ENCODE measurements at regions not wholly inside any gene's neighbourhood (a gene's known extent, or its start where the extent isn't known, plus 50 kb on each side); places are given as distances from the start of the nearest gene placed in this dataset.
A peak's percentile ranks its signal among the peaks of the same experiment; 100 is the strongest.

GRCh38 chr9:105142406-105143135 lies 101.9 kb upstream of the SLC44A1 start:
- no peaks in the 10 kb centered on the region for H3K27me3 ChIP-seq
- TF ChIP-seq, protein P1, sequence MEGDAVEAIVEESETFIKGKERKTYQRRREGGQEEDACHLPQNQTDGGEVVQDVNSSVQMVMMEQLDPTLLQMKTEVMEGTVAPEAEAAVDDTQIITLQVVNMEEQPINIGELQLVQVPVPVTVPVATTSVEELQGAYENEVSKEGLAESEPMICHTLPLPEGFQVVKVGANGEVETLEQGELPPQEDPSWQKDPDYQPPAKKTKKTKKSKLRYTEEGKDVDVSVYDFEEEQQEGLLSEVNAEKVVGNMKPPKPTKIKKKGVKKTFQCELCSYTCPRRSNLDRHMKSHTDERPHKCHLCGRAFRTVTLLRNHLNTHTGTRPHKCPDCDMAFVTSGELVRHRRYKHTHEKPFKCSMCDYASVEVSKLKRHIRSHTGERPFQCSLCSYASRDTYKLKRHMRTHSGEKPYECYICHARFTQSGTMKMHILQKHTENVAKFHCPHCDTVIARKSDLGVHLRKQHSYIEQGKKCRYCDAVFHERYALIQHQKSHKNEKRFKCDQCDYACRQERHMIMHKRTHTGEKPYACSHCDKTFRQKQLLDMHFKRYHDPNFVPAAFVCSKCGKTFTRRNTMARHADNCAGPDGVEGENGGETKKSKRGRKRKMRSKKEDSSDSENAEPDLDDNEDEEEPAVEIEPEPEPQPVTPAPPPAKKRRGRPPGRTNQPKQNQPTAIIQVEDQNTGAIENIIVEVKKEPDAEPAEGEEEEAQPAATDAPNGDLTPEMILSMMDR (IDR thresholded peaks at IDR 0.05): no peak
- no peak for TF ChIP-seq POLR2A (IDR thresholded peaks at IDR 0.05)
- no peaks in the 10 kb centered on the region for H3K9me3 ChIP-seq
- H3K27ac ChIP-seq: peak overlapping the region in 1 of 12 donors; percentile 64
- no peak overlapping the region for H3K4me3 ChIP-seq
- intact Hi-C loops (cut with DNase I): loop anchor here in 2 of 10 donors (5.0 to 10.0 kb wide), 2 partner anchors 178 to 215 kb away; partner anchors contain the start of gene ABCA1 (in 1 of the 2)
- ATAC-seq (no peak), DNase-seq (no peak)
- WGBS, 4 donors: 79 to 89% (median 86%) methylated on average over 8 of the region's 8 CpGs
- peaks cover 0 to 37% (median 7%) of the 10 kb centered on the region in 12 donors for H3K4me1 ChIP-seq
- H3K36me3 ChIP-seq: no peaks in the 10 kb centered on the region

GRCh38 chr9:105143136-105143430 lies 101.4 kb upstream of the SLC44A1 start:
- WGBS, 4 donors: 96 to 100% (median 97%) methylated on average over 6 of the region's 6 CpGs
- no peaks in the 10 kb centered on the region for H3K36me3 ChIP-seq
- H3K4me1 ChIP-seq: peaks cover 0 to 37% (median 7%) of the 10 kb centered on the region in 12 donors

DNA sequence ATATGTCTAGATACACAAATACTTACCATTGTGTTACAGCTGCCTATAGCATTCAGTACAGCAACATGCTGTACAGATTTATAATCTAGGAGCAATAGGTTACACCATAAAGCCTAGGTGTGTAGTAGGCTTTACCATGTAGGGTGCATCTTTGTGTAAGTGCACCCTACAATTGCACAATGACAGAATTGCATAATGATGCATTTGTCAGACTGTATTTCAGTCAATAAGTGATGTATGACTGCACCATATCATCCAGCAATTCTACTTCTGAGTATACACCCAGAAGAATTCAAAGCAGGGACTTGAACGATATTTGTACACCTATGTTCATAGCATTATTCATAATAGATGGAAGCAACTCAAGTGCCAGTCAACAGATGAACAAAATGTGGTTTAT lies 100.4 kb upstream of the SLC44A1 start:
- H3K27me3 ChIP-seq: no peaks in the 10 kb centered on the region
- DNase-seq (no peak), ATAC-seq (no peak)
- H3K27ac ChIP-seq: no peak overlapping the region
- TF ChIP-seq POLR2A (IDR thresholded peaks at IDR 0.05): no peak
- TF ChIP-seq, protein P1 (IDR thresholded peaks at IDR 0.05): no peak
- intact Hi-C loops (cut with DNase I): loop anchor here in 2 of 10 donors (5.0 to 10.0 kb wide), 2 partner anchors 179 to 217 kb away; partner anchors contain the start of gene ABCA1 (in 1 of the 2)
- no peaks in the 10 kb centered on the region for H3K36me3 ChIP-seq
- peaks cover 0 to 37% (median 0%) of the 10 kb centered on the region in 12 donors for H3K4me1 ChIP-seq
- 87 to 93% (median 91%) methylated on average over 1 of the region's 1 CpG for WGBS, 4 donors
- H3K9me3 ChIP-seq: no peaks in the 10 kb centered on the region
- no peak overlapping the region for H3K4me3 ChIP-seq

More at GRCh38 chr9:105143136-105143430, 101.4 kb upstream of the SLC44A1 start:
- DNase-seq (no peak), ATAC-seq (no peak)
- no peak for TF ChIP-seq POLR2A (IDR thresholded peaks at IDR 0.05)
- TF ChIP-seq, protein P1 (IDR thresholded peaks at IDR 0.05): no peak
- Histone ChIP-seq H3K4me3 (no peak overlapping the region), H3K9me3 (no peaks in the 10 kb centered on the region), H3K27me3 (no peaks in the 10 kb centered on the region), H3K27ac (no peak overlapping the region)
- intact Hi-C loops (cut with DNase I): loop anchor here in 2 of 10 donors (5.0 to 10.0 kb wide), 2 partner anchors 178 to 216 kb away; partner anchors contain the start of gene ABCA1 (in 1 of the 2)

- intact Hi-C loops (cut with DNase I): loop anchor here in 2 of 10 donors (5.0 to 10.0 kb wide), 2 partner anchors 180 to 218 kb away; partner anchors contain the start of gene ABCA1 (in 1 of the 2)
These were observed 99.6 kb upstream of the SLC44A1 start for GRCh38 chr9:105144841-105145240.

More at GRCh38 chr9:105144841-105145240, 99.6 kb upstream of the SLC44A1 start:
- TF ChIP-seq POLR2A (IDR thresholded peaks at IDR 0.05): no peak
- TF ChIP-seq, protein P1 (IDR thresholded peaks at IDR 0.05): no peak
- 77 to 87% (median 78%) methylated on average over 2 of the region's 2 CpGs for WGBS, 4 donors
- no peak for ATAC-seq
- Histone ChIP-seq H3K4me1 (peaks cover 0 to 37% (median 0%) of the 10 kb centered on the region in 12 donors), H3K27ac (no peak overlapping the region), H3K36me3 (no peaks in the 10 kb centered on the region), H3K27me3 (no peaks in the 10 kb centered on the region), H3K4me3 (no peak overlapping the region), H3K9me3 (no peaks in the 10 kb centered on the region)
- DNase-seq: no peak

All from heart left ventricle (tissue), 16 donors.